Limb (tissue), 2 donors: ENCODE measurements at regions not wholly inside any gene's neighbourhood (a gene's known extent, or its start where the extent isn't known, plus 50 kb on each side); places are given as distances from the start of the nearest gene placed in this dataset.

Source experiments
- DNase-seq, 2 donors: peaks; one replicate each; pipeline ENCODE4 v3.0.0-alpha.2; 2016; ENCODE audit errors: extremely low spot score in 2 of 2

GRCh38 chr21:36554411-36555157, 74.7 kb upstream of the CLDN14 start:
- no peak for DNase-seq

- DNase-seq = no peak
These were observed 75.4 kb upstream of the CLDN14 start for GRCh38 chr21:36555199-36555800.

GRCh38 chr21:36557316-36557715, 77.4 kb upstream of the CLDN14 start:
- DNase-seq = no peak

GRCh38 chr21:36560933-36561575, 81.1 kb upstream of the CLDN14 start:
- DNase-seq = no peak

- no peak for DNase-seq
These were observed 83.5 kb upstream of the CLDN14 start for GRCh38 chr21:36563341-36563926.

- DNase-seq = no peak
These were observed 84.7 kb upstream of the CLDN14 start for GRCh38 chr21:36564647-36565046.

GRCh38 chr21:36565540-36565939, 85.6 kb upstream of the CLDN14 start:
- DNase-seq = peak in 1 of 2 donors; percentile 75

GRCh38 chr21:36566644-36567043, 86.7 kb upstream of the CLDN14 start:
- no peak for DNase-seq

- DNase-seq = no peak
These were observed 87.4 kb upstream of the CLDN14 start for GRCh38 chr21:36567216-36567885.

- DNase-seq = no peak
These were observed 89.6 kb upstream of the CLDN14 start for GRCh38 chr21:36569511-36569910.

- DNase-seq = no peak
These were observed 91.6 kb upstream of the CLDN14 start for GRCh38 chr21:36571556-36571955.

GRCh38 chr21:36572039-36572438, 92.1 kb upstream of the CLDN14 start:
- DNase-seq = no peak

- no peak for DNase-seq
These were observed 95.4 kb upstream of the CLDN14 start for GRCh38 chr21:36575306-36575705.

GRCh38 chr21:36576441-36576840, 96.5 kb upstream of the CLDN14 start:
- DNase-seq = no peak

- DNase-seq = no peak
These were observed 100.0 kb upstream of the CLDN14 start for GRCh38 chr21:36579898-36580297.

GRCh38 chr21:36582271-36582670, 102.3 kb upstream of the CLDN14 start:
- DNase-seq = no peak

GRCh38 chr21:36583591-36583990, 103.7 kb upstream of the CLDN14 start:
- no peak for DNase-seq

GRCh38 chr21:36584980-36585940, 105.3 kb upstream of the CLDN14 start:
- DNase-seq = no peak

GRCh38 chr21:36587388-36587787, 107.5 kb upstream of the CLDN14 start:
- no peak for DNase-seq

GRCh38 chr21:36589352-36589971, 109.5 kb upstream of the SIM2 start:
- no peak for DNase-seq
